C1 segment of cervical spinal cord (tissue), 14 donors: ENCODE measurements at regions not wholly inside any gene's neighbourhood (a gene's known extent, or its start where the extent isn't known, plus 50 kb on each side); places are given as distances from the start of the nearest gene placed in this dataset.
"Not testable (repeated sequence)": the region's sequence is repeated elsewhere in the genome, so short reads cannot be mapped to it uniquely, and the experiment has no call there.

Experiments
- DNase-seq, 14 donors: peaks; one replicate each; lab custom pipeline; 2025; lab: John Stamatoyannopoulos, UW

GRCh38 chr7:55705728-55706450 lies 133.6 kb upstream of the VOPP1 start:
- not testable (repeated sequence) for DNase-seq

- not testable (repeated sequence) for DNase-seq
These were observed 130.5 kb upstream of the VOPP1 start for GRCh38 chr7:55702831-55703230.

- not testable (repeated sequence) for DNase-seq
These were observed 127.1 kb upstream of the VOPP1 start for GRCh38 chr7:55699450-55699842.

- not testable (repeated sequence) for DNase-seq
These were observed 126.5 kb upstream of the VOPP1 start for GRCh38 chr7:55698607-55699449.

GRCh38 chr7:55695893-55696701 lies 123.8 kb upstream of the VOPP1 start:
- not testable (repeated sequence) for DNase-seq

GRCh38 chr7:55694484-55694883 lies 122.2 kb upstream of the VOPP1 start:
- DNase-seq: not testable (repeated sequence)

GRCh38 chr7:55688684-55689681 lies 116.7 kb upstream of the VOPP1 start:
- not testable (repeated sequence) for DNase-seq

- DNase-seq: not testable (repeated sequence)
These were observed 116.0 kb upstream of the VOPP1 start for GRCh38 chr7:55688261-55688660.

- DNase-seq: not testable (repeated sequence)
These were observed 115.0 kb upstream of the VOPP1 start for GRCh38 chr7:55687252-55687651.

- DNase-seq: not testable (repeated sequence)
These were observed 114.5 kb upstream of the VOPP1 start for GRCh38 chr7:55686771-55687170.

- not testable (repeated sequence) for DNase-seq
These were observed 111.2 kb upstream of the VOPP1 start for GRCh38 chr7:55683501-55683900.

GRCh38 chr7:55675589-55675988 lies 103.3 kb upstream of the VOPP1 start:
- DNase-seq: not testable (repeated sequence)

GRCh38 chr7:55673525-55673924 lies 101.2 kb upstream of the VOPP1 start:
- DNase-seq: not testable (repeated sequence)

- not testable (repeated sequence) for DNase-seq
These were observed 99.8 kb upstream of the VOPP1 start for GRCh38 chr7:55672084-55672483.

GRCh38 chr7:55657654-55658053 lies 85.4 kb upstream of the VOPP1 start:
- no peak for DNase-seq

GRCh38 chr7:55651057-55651456 lies 78.8 kb upstream of the VOPP1 start:
- DNase-seq: no peak

GRCh38 chr7:55649238-55649637 lies 76.9 kb upstream of the VOPP1 start:
- no peak for DNase-seq

GRCh38 chr7:55644567-55644966 lies 72.3 kb upstream of the VOPP1 start:
- no peak for DNase-seq

- no peak for DNase-seq
These were observed 70.0 kb upstream of the VOPP1 start for GRCh38 chr7:55642266-55642665.

- DNase-seq: no peak
These were observed 69.5 kb upstream of the VOPP1 start for GRCh38 chr7:55641811-55642210.
